ENCODE measurements at regions not wholly inside any gene's neighbourhood (a gene's known extent, or its start where the extent isn't known, plus 50 kb on each side); places are given as distances from the start of the nearest gene placed in this dataset.
A peak's percentile ranks its signal among the peaks of the same experiment; 100 is the strongest.
"Not testable (repeated sequence)": the region's sequence is repeated elsewhere in the genome, so short reads cannot be mapped to it uniquely, and the experiment has no call there.

DNA sequence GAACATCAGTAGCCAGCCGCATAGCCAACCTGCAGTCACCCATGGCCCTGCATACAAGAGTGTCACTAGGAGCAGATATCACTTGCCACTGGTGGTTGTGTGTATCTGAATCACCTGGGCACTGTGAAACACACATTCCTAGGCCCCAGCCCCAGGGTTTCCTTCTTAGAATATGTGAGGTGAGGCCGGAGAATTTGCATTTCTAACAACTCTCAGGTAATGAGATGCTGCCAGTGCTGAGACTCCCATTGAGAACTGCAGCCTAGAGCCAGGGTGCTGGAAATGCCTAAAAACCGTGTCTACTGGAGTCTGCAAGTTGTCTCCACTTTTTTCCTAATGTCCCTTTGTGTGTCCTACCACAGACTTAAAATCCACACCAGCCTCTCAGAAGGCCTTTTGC, 232.0 kb upstream of the PLGLB2 start:
- no CpG with 5 or more reads among the region's 3 CpGs for WGBS (ENCODE audit: insufficient coverage)
- not testable (repeated sequence) for H3K36me3 ChIP-seq (ENCODE audit: control insufficient read depth, insufficient read depth, low read length); H3K4me1 ChIP-seq (ENCODE audit: control insufficient read depth, insufficient read depth, low read length); H3K9me3 ChIP-seq (replicated peaks; ENCODE audit: control insufficient read depth, low read depth, low read length); H3K27me3 ChIP-seq (ENCODE audit: control insufficient read depth, insufficient read depth, low read length); H3K27ac ChIP-seq (ENCODE audit: low read length); H3K4me3 ChIP-seq (ENCODE audit: low read length); DNase-seq

DNA sequence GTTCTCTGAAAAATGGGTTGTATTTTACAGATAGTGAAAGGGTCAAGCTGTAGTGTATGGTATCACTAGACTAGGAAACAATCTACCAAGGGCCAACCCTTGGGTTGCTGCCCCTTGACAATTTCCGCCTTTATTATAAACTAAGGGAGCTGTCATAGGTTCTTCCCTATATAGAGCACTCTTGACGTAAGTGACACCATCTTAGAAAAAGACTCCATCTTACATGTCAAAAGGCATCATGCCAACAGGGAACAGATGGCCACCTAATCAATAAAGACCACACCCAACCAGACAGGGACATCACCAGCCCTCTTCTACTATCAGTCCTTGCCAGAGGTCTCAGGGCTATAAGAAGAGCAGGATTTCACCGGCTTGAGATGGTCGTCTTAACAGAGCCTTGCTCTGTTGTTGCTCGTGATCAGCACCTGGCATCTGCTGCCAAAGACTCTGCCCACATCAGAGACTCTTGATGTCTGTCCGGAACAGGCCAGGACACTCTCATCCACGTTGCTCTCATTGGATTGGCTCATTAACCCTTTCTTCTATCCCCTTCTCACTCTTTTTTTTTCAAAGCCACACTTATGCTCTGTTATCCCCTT, 231.4 kb upstream of the PLGLB2 start:
- WGBS (ENCODE audit: insufficient coverage) = 59% methylated on average over 2 of the region's 7 CpGs
- H3K9me3 ChIP-seq (replicated peaks; ENCODE audit: control insufficient read depth, low read depth, low read length); H3K27ac ChIP-seq (ENCODE audit: low read length); H3K4me1 ChIP-seq (ENCODE audit: control insufficient read depth, insufficient read depth, low read length); H3K27me3 ChIP-seq (ENCODE audit: control insufficient read depth, insufficient read depth, low read length); H3K36me3 ChIP-seq (ENCODE audit: control insufficient read depth, insufficient read depth, low read length); H3K4me3 ChIP-seq (ENCODE audit: low read length): not testable (repeated sequence)
- peak; percentile 7 for DNase-seq

DNA sequence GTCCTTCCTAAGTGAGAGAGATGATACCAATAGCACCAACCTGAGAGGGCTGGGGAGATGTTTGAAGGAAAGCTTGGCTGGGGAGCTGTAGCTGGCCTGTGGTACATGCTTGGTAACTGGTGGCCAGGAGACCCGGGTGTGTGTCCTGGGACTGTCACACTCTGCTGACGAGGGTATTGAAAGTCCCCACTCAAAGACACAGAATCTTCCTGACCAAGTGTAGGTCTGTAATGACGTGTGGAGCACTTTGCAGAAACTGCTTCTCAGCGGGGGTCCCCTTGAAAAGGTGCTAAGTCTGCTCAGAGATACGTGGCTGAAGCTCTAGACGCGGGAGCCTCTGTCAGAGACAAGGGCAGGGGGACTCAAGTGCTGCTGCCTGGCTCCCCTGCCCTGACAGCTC, 230.4 kb upstream of the PLGLB2 start:
- not testable (repeated sequence) for H3K4me1 ChIP-seq (ENCODE audit: control insufficient read depth, insufficient read depth, low read length); H3K27me3 ChIP-seq (ENCODE audit: control insufficient read depth, insufficient read depth, low read length); H3K36me3 ChIP-seq (ENCODE audit: control insufficient read depth, insufficient read depth, low read length); H3K27ac ChIP-seq (ENCODE audit: low read length); H3K9me3 ChIP-seq (replicated peaks; ENCODE audit: control insufficient read depth, low read depth, low read length); DNase-seq; H3K4me3 ChIP-seq (ENCODE audit: low read length)
- no CpG with 5 or more reads among the region's 7 CpGs for WGBS (ENCODE audit: insufficient coverage)

DNA sequence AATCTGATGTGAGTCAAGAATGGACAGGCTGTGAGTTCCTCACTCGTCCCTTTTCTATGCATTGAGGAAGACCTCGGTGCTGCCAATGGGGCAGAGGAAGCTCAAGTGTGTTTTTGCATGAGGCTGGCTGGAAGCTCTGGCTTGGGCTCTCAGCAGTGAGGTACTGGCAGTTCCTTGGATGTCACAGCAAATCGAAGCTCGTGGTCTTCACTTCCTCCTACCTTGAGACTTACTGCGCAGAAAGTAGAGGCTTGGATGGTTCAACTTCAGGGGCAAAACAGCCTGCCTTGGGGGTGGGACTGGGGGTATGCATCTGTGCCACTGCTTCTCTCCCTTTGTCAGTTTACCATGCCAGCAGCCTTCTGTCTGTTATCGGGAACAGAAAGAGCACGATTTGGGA, 229.8 kb upstream of the PLGLB2 start:
- DNase-seq; H3K27ac ChIP-seq (ENCODE audit: low read length); H3K4me3 ChIP-seq (ENCODE audit: low read length); H3K4me1 ChIP-seq (ENCODE audit: control insufficient read depth, insufficient read depth, low read length); H3K27me3 ChIP-seq (ENCODE audit: control insufficient read depth, insufficient read depth, low read length); H3K9me3 ChIP-seq (replicated peaks; ENCODE audit: control insufficient read depth, low read depth, low read length); H3K36me3 ChIP-seq (ENCODE audit: control insufficient read depth, insufficient read depth, low read length): not testable (repeated sequence)
- WGBS (ENCODE audit: insufficient coverage) = no CpG with 5 or more reads among the region's 7 CpGs

DNA sequence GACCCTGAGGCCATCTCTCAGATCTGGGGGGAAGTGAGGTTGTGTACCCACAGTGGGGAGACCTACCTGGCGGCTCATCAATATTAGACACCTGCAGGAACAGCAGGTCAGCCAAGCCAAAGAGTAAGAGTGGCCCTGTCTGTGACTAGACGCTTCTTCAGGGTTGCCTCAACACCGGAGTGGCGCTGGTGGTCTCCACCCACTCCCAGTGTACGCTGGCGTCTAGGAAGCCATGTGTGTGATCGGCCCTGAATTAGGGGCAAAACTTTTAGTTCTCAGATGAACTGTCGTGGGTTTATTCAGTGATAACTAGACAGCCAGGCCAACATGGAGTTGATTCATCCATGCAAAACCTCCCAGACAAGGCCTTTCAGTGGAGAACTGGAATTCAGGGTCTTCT, 229.3 kb upstream of the PLGLB2 start:
- no CpG with 5 or more reads among the region's 8 CpGs for WGBS (ENCODE audit: insufficient coverage)
- not testable (repeated sequence) for H3K4me3 ChIP-seq (ENCODE audit: low read length); H3K9me3 ChIP-seq (replicated peaks; ENCODE audit: control insufficient read depth, low read depth, low read length); DNase-seq; H3K36me3 ChIP-seq (ENCODE audit: control insufficient read depth, insufficient read depth, low read length); H3K4me1 ChIP-seq (ENCODE audit: control insufficient read depth, insufficient read depth, low read length); H3K27me3 ChIP-seq (ENCODE audit: control insufficient read depth, insufficient read depth, low read length); H3K27ac ChIP-seq (ENCODE audit: low read length)

DNA sequence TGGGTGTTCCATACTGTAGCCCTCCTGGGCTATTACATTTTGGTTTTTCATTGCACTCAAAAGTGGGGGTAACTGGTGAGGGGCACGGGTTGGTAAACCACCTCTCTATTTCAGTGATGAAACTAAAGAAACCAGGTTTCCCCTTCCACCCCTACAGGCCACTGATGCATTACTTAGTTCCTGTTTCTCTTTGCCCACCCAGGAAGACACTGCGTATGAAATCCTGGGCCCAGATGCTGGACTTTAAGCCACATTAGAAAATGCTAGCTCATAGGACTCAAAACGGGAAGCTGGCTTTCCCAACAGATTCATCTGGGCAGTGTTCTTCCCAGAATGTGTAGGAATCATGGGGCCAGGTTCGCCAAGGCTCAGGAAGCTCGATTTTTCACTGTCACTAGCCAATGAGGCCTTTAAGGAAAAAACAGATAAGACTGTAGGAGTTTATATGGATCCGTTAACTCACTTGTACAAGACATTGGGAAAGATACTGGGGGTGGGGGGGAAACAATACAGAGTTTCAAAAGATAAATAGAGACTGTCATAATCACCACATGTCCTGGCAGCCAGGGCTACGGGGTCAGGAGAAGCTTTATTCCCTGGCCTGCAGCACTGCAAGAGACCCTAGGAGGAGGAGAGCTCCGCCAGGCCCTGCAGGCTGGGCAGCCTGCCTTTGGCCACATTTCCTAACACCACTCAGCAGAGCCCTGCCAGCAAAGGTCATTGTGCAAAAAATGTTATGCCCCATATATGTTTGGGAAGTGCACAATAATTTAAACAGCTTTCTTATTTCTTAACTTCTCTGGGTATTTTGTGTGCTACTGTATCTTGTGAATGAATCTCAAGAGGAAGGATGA, 228.5 kb upstream of the PLGLB2 start:
- no CpG with 5 or more reads among the region's 8 CpGs for WGBS (ENCODE audit: insufficient coverage)
- H3K4me1 ChIP-seq (ENCODE audit: control insufficient read depth, insufficient read depth, low read length); H3K27ac ChIP-seq (ENCODE audit: low read length); DNase-seq; H3K27me3 ChIP-seq (ENCODE audit: control insufficient read depth, insufficient read depth, low read length); H3K9me3 ChIP-seq (replicated peaks; ENCODE audit: control insufficient read depth, low read depth, low read length); H3K4me3 ChIP-seq (ENCODE audit: low read length); H3K36me3 ChIP-seq (ENCODE audit: control insufficient read depth, insufficient read depth, low read length): not testable (repeated sequence)

DNA sequence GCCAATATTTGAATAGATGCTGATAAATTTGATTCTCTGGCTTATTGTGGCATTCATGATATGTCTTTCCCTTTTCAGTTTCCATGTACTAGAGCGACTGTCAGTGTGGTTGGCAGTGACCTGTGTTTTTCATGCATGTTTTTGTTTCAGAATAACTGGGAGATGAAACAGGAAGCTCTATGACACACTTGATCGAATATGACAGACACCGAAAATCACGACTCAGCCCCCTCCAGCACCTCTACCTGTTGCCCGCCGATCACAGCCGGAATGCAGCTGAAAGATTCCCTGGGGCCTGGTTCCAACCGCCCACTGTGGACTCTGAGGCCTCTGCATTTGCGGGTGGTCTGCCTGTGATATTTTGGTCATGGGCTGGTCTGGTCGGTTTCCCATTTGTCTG, 226.8 kb upstream of the PLGLB2 start:
- not testable (repeated sequence) for H3K27me3 ChIP-seq (ENCODE audit: control insufficient read depth, insufficient read depth, low read length); H3K36me3 ChIP-seq (ENCODE audit: control insufficient read depth, insufficient read depth, low read length); DNase-seq; H3K4me3 ChIP-seq (ENCODE audit: low read length); H3K4me1 ChIP-seq (ENCODE audit: control insufficient read depth, insufficient read depth, low read length); H3K27ac ChIP-seq (ENCODE audit: low read length); H3K9me3 ChIP-seq (replicated peaks; ENCODE audit: control insufficient read depth, low read depth, low read length)
- WGBS (ENCODE audit: insufficient coverage) = 90% methylated on average over 2 of the region's 10 CpGs

DNA sequence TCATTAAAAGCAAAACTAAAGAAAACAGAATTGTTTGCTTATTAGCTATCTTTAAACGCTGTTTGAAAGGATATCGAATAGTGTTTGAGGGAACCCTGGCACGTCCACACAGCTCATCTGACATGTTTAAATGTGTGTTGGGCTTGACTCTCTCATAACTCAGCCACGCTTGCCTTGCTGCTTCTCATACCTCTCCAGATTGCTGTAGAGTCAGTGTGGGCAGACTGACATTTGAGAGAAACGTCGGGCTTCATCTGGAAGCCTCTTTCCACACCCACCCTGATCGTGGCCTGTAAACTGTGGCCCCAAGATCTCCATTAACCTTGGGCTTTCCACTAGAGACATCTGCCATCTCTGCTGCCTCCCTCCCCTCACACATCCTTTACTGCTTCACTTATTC, 226.4 kb upstream of the PLGLB2 start:
- not testable (repeated sequence) for H3K4me1 ChIP-seq (ENCODE audit: control insufficient read depth, insufficient read depth, low read length); H3K9me3 ChIP-seq (replicated peaks; ENCODE audit: control insufficient read depth, low read depth, low read length); H3K27ac ChIP-seq (ENCODE audit: low read length); DNase-seq; H3K27me3 ChIP-seq (ENCODE audit: control insufficient read depth, insufficient read depth, low read length); H3K36me3 ChIP-seq (ENCODE audit: control insufficient read depth, insufficient read depth, low read length); H3K4me3 ChIP-seq (ENCODE audit: low read length)
- no CpG with 5 or more reads among the region's 7 CpGs for WGBS (ENCODE audit: insufficient coverage)

DNA sequence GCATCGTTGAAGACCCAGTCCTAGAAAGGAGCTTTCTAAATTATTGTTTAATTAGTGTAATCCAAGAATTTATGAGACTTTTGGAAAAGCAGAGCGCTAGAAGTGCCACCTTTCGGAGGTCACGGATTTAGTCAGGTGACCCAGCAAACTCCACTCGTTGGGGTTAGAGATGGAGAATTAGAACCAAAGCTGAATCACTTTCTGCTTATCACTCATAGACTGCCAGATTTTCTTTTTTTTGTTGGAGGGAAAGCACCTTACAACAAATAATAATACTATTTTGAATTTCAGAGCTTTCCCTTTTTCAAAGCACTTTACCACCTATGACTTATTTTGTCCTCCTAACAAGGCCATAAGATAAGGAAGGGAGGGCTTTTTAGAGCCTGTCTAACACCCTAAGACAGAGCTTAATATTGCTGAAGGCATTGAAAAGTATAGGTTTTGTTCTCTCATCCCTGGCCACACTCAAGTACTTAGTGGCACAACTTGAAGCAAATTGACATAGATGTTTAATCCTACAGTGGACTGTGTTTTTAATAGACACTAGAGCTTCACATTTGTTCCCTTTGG, 223.2 kb upstream of the PLGLB2 start:
- WGBS (ENCODE audit: insufficient coverage) = no CpG with 5 or more reads among the region's 5 CpGs

DNA sequence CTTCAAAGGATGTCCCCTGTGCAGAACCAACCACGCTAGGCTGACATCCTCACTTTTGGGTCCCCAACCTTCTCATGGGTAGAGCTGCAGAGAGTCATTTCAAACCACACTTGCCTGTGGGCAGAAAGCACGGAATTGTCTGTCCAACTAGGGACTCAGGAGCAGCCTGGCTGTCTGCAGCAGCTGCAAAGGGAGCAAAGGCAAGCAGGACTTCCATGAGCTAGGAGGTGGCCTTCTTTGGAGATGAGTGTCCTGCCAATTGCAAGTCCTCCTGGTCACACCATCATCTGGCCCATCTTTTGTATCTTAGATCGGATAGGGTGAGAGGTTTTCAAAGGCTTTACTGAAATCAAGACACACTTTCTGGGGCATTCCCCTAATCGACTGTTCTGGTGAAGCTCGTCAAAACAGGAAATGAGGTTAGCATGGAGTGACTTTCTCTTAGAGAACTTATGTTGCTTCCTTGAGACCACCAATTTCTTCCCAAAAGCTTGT, 222.3 kb upstream of the PLGLB2 start:
- not testable (repeated sequence) for H3K36me3 ChIP-seq (ENCODE audit: control insufficient read depth, insufficient read depth, low read length); H3K27me3 ChIP-seq (ENCODE audit: control insufficient read depth, insufficient read depth, low read length); H3K4me3 ChIP-seq (ENCODE audit: low read length); H3K27ac ChIP-seq (ENCODE audit: low read length); H3K4me1 ChIP-seq (ENCODE audit: control insufficient read depth, insufficient read depth, low read length); DNase-seq; H3K9me3 ChIP-seq (replicated peaks; ENCODE audit: control insufficient read depth, low read depth, low read length)
- no CpG with 5 or more reads among the region's 5 CpGs for WGBS (ENCODE audit: insufficient coverage)

More for the DNA sequence above, 223.2 kb upstream of the PLGLB2 start:
- H3K27me3 ChIP-seq (ENCODE audit: control insufficient read depth, insufficient read depth, low read length); H3K4me1 ChIP-seq (ENCODE audit: control insufficient read depth, insufficient read depth, low read length); H3K9me3 ChIP-seq (replicated peaks; ENCODE audit: control insufficient read depth, low read depth, low read length); H3K27ac ChIP-seq (ENCODE audit: low read length); H3K36me3 ChIP-seq (ENCODE audit: control insufficient read depth, insufficient read depth, low read length); H3K4me3 ChIP-seq (ENCODE audit: low read length); DNase-seq: not testable (repeated sequence)
